Stimulated activated CD4-positive, alpha-beta T cell treated with anti-CD3 and anti-CD28 coated beads, Interleukin-1b, Interleukin-23, amount 100 ng/mL, for 24 hours (primary cell): ENCODE measurements at regions not wholly inside any gene's neighbourhood (a gene's known extent, or its start where the extent isn't known, plus 50 kb on each side); places are given as distances from the start of the nearest gene placed in this dataset.

Source experiments
- DNase-seq, 4 experiments: peaks; one replicate each; pipeline ENCODE4 v3.0.0-alpha.2; 2020; ENCODE audit warnings: low read depth in 4 of 4, low spot score in 1 of 4

DNA sequence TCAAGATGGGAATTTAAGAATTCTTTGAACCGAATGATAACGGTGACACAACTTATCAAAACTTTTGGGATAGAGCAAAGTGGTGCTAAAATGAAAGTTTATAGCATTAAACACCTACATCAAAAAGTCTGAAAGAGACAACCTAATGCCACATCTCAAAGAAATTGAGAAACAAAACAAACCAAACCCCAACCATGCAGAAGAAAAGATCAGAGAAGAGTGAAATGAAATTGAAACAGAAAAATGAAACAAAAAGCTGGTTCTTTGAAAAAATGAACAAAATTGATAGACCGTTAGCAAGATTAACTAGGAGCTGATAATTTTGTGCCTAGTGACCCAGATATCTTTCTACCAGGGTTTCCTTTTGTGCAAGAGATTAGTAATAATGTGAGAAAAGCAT is 248.0 kb upstream of the EYS start:
- DNase-seq: no peak

- no peak for DNase-seq
Observed at GRCh38 chr6:65948062-65948461, 241.0 kb upstream of the EYS start.

DNA sequence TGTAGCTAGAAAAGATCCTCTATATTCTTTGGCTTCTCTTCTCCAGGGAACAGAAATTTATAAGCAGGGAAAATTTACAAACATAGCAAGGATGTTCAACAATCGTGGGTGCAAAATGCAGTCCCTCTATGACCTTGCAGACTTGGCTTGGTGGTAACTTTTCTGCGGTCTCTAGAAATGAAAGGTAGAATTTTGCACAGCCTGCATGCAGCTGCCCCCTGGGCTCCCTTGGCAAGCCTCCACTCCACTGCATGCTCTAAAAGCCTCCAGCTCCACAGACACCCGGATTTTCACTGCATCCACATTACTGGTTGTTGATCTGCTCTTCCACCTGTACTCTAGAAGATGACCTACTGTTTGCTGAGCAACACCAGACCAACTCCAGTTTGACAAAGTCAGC is 236.5 kb upstream of the EYS start:
- DNase-seq: no peak

GRCh38 chr6:65943051-65943450 is 236.0 kb upstream of the EYS start:
- DNase-seq: no peak

- no peak for DNase-seq
Observed at GRCh38 chr6:65938000-65938399, 231.0 kb upstream of the EYS start.

- no peak for DNase-seq
Observed at GRCh38 chr6:65935412-65935811, 228.4 kb upstream of the EYS start.

GRCh38 chr6:65933390-65933789 is 226.4 kb upstream of the EYS start:
- DNase-seq: no peak

DNA sequence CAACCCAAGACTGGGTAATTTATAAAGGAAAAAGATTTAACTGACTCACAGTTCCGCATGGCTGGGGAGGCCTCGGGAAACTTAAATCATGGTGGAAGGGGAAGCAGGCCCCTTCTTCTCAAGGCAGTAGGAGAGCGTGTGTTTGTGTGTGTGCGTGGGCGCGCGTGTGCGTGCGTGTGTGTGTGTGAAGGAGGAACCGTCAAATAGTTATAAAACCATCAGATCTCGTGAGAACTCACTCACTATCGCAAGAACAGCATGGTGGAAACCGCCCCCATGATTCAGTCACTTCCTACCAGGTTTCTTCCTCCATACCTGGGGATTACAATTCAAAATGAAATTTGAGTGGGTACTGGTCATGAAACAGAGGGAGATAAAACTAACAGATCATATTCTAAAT is 220.1 kb upstream of the EYS start:
- DNase-seq: no peak

DNA sequence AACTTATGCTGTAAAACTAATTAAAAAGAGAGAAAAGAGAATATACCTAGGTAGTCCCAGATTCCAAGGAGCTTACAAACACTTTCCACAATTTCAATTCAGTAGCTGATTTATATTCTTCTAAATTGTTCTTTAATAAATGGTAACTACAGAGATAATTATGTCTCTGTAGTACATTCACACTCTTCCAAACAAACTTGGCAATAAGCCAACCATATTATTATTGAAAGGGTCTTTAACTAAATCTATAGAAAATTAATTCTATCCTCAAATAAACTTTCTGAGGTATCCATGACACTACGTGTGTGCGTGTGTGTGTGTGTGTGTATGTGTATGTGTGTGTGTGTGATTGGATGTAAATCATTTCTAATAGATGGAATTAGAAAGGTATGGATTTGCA is 217.4 kb upstream of the EYS start:
- DNase-seq: no peak

- no peak for DNase-seq
Observed at GRCh38 chr6:65922049-65922448, 215.0 kb upstream of the EYS start.

DNA sequence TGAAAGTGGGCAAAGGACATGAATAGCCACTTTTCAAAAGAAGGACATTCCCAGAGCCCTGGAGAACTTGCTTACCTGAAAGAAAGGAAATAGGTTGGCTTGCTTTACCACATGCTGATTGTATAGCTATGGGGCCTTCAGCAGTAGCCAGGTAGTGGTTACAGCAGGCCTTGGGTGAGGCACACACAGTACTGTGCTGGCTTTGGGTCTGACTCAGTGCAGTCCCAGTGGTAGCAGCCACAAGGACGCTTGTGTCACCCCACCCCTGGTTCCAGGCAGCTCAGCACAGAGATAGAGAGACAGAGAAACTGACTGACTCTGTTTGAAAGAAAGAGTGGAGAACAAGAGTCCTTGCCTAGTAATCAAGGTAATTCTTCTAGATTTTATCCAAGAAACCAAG is 201.0 kb upstream of the EYS start:
- no peak for DNase-seq

- no peak for DNase-seq
Observed at GRCh38 chr6:65903992-65904391, 197.0 kb upstream of the EYS start.

GRCh38 chr6:65900928-65901327 is 193.9 kb upstream of the EYS start:
- DNase-seq: no peak

DNA sequence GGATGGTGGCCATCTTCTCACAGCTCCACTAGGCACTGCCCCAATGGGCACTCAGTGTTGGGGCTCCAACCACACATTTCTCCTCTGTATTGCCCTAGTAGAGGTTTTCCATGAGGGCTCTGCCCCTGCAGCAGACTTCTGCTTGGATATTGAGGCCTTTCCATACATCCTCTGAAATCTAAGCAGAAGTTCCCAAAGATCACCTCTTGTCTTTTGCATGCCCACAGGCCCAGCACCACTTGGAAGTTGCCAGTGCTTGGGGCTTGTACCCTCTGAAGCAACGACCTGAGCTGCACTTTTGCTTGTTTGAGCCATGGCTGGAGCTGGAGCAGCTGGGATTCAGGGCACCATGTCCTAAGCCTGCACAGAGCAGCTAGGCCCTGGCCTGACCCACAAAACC is 189.1 kb upstream of the EYS start:
- no peak for DNase-seq

- DNase-seq: no peak
Observed at GRCh38 chr6:65876668-65877067, 169.6 kb upstream of the EYS start.

GRCh38 chr6:65852369-65852852 is 145.4 kb upstream of the EYS start:
- DNase-seq: no peak

- no peak for DNase-seq
Observed at GRCh38 chr6:65830151-65830550, 123.1 kb upstream of the EYS start.

DNA sequence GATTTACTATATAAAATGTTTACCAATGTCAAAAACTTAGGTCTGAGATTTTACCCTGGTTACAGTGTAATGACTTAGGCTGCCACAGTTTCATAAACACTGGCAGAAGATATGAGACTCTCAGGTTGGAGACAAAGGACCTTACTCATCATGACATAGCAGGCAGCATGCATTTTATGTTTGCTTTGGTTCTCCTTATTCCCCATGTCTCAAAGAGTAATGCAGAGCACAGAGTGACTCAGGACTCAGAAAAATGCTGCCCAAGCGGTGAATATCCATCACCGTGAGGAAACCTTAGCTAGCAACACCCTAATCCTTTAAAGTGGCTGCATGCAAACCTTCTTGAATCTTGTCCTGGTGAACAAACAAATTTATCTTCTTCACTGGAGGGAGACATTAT is 112.1 kb upstream of the EYS start:
- DNase-seq: no peak

DNA sequence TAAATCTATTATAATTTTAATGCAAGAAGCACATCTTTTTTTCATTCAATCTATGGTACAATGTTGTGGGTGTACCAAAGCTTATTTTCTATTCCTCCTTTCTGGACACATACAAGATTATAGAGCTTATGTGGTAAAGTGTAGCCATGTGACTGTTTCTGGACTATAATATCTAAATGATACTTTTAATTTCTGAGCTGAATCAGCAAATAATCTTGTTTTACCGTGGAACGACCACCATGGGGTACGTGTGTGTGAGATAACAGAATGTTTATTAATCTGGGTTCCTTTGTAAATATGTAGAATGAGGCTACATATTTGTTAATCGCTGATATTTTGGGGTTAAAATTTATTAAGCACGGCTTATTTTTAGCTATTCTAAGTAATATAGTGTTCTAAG is 111.5 kb upstream of the EYS start:
- DNase-seq: no peak

DNA sequence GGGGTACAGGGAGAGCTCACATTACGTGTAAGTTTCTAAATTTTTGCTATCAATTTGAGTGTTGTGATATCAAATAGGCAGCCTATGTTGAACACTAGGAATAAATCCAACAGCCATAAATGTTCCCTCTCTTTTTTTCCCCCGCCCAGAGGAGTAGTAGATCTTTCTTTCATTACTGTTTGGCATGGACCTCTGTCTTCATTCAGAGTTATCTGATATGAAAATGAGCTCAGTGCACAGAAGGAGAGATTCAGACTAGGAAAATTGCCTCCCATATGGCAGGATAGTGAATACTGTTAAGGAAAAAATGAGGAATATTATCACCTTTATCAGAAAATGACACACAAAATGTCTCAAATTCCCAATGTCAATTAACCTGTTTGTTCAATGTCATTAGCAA is 110.0 kb upstream of the EYS start:
- DNase-seq: no peak

- DNase-seq: no peak
Observed at GRCh38 chr6:65814071-65814470, 107.0 kb upstream of the EYS start.

GRCh38 chr6:65803186-65803585 is 96.2 kb upstream of the EYS start:
- no peak for DNase-seq

- DNase-seq: no peak
Observed at GRCh38 chr6:65799389-65799788, 92.4 kb upstream of the EYS start.
